Astrocyte (in vitro differentiated cells and primary cell): ENCODE measurements at regions not wholly inside any gene's neighbourhood (a gene's known extent, or its start where the extent isn't known, plus 50 kb on each side); places are given as distances from the start of the nearest gene placed in this dataset.

ENCODE experiments used
- CTCF ChIP-seq: IDR thresholded peaks from 2 replicates; pipeline ENCODE4 v1.5.1; 2011; ENCODE audit warnings: low read depth, mild to moderate bottlenecking, inconsistent platforms, low read length, moderate library complexity; ENCODE audit not compliant: insufficient read depth
- EZH2 ChIP-seq: IDR thresholded peaks from 2 replicates; pipeline ENCODE4 v1.6.1; 2012; ENCODE audit warnings: mild to moderate bottlenecking, low read length, inconsistent platforms; ENCODE audit not compliant: insufficient read depth

DNA sequence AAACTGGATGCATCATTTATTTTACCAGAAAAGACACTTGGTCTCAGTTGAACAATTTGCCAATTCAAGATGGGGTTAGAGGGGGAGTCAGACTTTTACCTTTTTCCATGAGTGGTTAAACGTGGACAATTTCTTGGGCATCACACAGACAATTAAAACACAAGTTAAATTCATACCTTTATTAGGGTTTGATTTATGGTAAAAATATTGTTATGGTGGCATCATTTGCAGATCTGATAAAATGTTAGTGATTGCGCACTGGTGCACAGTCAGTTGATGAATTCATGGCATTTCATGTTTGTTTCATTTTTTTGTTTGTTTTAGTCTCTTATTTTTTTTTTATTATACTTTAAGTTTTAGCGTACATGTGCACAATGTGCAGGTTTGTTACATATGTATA, 399.9 kb downstream of the DOK5 start:
- TF ChIP-seq CTCF: no peak
- TF ChIP-seq EZH2: no peak
